H1 (cell line): ENCODE measurements at regions not wholly inside any gene's neighbourhood (a gene's known extent, or its start where the extent isn't known, plus 50 kb on each side); places are given as distances from the start of the nearest gene placed in this dataset.

Experiments
- BACH1 ChIP-seq: IDR thresholded peaks from 2 replicates; pipeline ENCODE4 v1.6.1; 2012; ENCODE audit warnings: low read length, improper control_type of control experiment
- BCL11A ChIP-seq, 2 experiments: IDR thresholded peaks; one replicate each; pipeline ENCODE4 v1.6.1; 2011; ENCODE audit warnings: low read depth in 2 of 2, low read length in 2 of 2, mild to moderate bottlenecking in 2 of 2
- NRF1 ChIP-seq: IDR thresholded peaks from 2 replicates; pipeline ENCODE4 v1.6.1; 2011; ENCODE audit warnings: mild to moderate bottlenecking, low read depth, low read length, improper control_type of control experiment
- SP1 ChIP-seq: IDR thresholded peaks from 2 replicates; pipeline ENCODE4 v1.6.1; 2011; ENCODE audit warnings: low read depth, low read length
- TF ChIP-seq, protein P1 (sequence below): IDR thresholded peaks from 2 replicates; pipeline ENCODE4 v1.6.1; 2011; ENCODE audit warnings: low read length, improper control_type of control experiment
- TF ChIP-seq, protein P2 (sequence below): IDR thresholded peaks from 2 replicates; pipeline ENCODE4 v1.6.1; 2012; ENCODE audit warnings: inconsistent platforms

DNA sequence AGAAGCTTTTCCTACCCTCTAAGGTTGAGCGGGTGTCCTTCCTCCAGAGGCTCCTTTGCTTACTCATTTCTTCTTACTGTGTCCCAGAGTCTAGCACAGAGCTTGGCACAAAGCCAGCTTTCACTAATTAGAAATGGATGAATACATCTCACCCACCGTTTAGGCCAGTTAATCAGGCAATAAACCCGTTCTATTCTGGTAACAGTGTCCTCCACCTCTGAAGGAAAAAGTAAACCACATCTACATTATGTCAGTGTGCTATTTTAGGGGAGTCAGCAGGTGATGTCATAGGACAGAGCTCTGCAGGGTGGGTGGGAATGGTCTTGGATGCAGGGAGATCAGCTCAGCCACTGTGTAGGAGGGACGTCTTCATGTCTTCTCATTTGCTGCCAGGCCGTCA, 109.2 kb downstream of the OSTF1 start (continued):
- TF ChIP-seq, protein P1, sequence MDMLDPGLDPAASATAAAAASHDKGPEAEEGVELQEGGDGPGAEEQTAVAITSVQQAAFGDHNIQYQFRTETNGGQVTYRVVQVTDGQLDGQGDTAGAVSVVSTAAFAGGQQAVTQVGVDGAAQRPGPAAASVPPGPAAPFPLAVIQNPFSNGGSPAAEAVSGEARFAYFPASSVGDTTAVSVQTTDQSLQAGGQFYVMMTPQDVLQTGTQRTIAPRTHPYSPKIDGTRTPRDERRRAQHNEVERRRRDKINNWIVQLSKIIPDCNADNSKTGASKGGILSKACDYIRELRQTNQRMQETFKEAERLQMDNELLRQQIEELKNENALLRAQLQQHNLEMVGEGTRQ, result no peak
- TF ChIP-seq SP1, result no peak
- no peak for TF ChIP-seq NRF1
- TF ChIP-seq BCL11A (IDR thresholded peaks at IDR 0.05; ENCODE audit: low read depth in 2 of 2, low read length in 2 of 2), result no peak
- TF ChIP-seq, protein P2, sequence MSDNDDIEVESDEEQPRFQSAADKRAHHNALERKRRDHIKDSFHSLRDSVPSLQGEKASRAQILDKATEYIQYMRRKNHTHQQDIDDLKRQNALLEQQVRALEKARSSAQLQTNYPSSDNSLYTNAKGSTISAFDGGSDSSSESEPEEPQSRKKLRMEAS, result no peak
- no peak for TF ChIP-seq BACH1
- TF ChIP-seq, all 59 proteins: peak for 0
